SKM-1 treated with dmso at 0.1 percent for 144 hours (cell line): ENCODE measurements at regions not wholly inside any gene's neighbourhood (a gene's known extent, or its start where the extent isn't known, plus 50 kb on each side); places are given as distances from the start of the nearest gene placed in this dataset.
"Not testable (repeated sequence)": the region's sequence is repeated elsewhere in the genome, so short reads cannot be mapped to it uniquely, and the experiment has no call there.

Source experiments
- DNase-seq: peaks from one replicate; lab custom pipeline; 2025; ENCODE audit not compliant: unreplicated experiment; lab: John Stamatoyannopoulos, UW

- no peak for DNase-seq
These were observed 88.9 kb upstream of the ECI2 start for GRCh38 chr6:4224067-4224978.

- no peak for DNase-seq
These were observed 85.2 kb upstream of the ECI2 start for GRCh38 chr6:4220558-4220957.

- DNase-seq = not testable (repeated sequence)
These were observed 83.4 kb upstream of the ECI2 start for GRCh38 chr6:4218619-4219317.

- DNase-seq = no peak
These were observed 77.2 kb upstream of the ECI2 start for GRCh38 chr6:4212588-4212987.

GRCh38 chr6:4210629-4211419, 75.4 kb upstream of the ECI2 start:
- DNase-seq = peak; percentile 34

GRCh38 chr6:4209196-4209595, 73.8 kb upstream of the ECI2 start:
- DNase-seq = peak; percentile 43

- DNase-seq = no peak
These were observed 72.8 kb upstream of the ECI2 start for GRCh38 chr6:4208158-4208557.

GRCh38 chr6:4203642-4204417, 68.5 kb upstream of the ECI2 start:
- not testable (repeated sequence) for DNase-seq

- DNase-seq = no peak
These were observed 57.3 kb upstream of the ECI2 start for GRCh38 chr6:4192627-4193026.

GRCh38 chr6:4192173-4192572, 56.8 kb upstream of the ECI2 start:
- no peak for DNase-seq

- no peak for DNase-seq
These were observed 55.9 kb upstream of the ECI2 start for GRCh38 chr6:4191271-4191721.

- DNase-seq = no peak
These were observed 53.9 kb upstream of the ECI2 start for GRCh38 chr6:4189249-4189648.

- no peak for DNase-seq
These were observed 53.4 kb upstream of the ECI2 start for GRCh38 chr6:4188801-4189200.

GRCh38 chr6:4187480-4187879, 52.1 kb upstream of the ECI2 start:
- DNase-seq = no peak

- no peak for DNase-seq
These were observed 51.0 kb upstream of the ECI2 start for GRCh38 chr6:4186385-4186784.

- no peak for DNase-seq
These were observed 50.5 kb upstream of the ECI2 start for GRCh38 chr6:4185846-4186245.

- no peak for DNase-seq
These were observed 50.0 kb upstream of the ECI2 start for GRCh38 chr6:4185419-4185818.
